Ovary (tissue), 7 donors: ENCODE measurements at regions not wholly inside any gene's neighbourhood (a gene's known extent, or its start where the extent isn't known, plus 50 kb on each side); places are given as distances from the start of the nearest gene placed in this dataset.

Source experiments
- DNase-seq, 5 donors: peaks; one replicate each; pipeline ENCODE4 v3.0.0-alpha.2; 2019 to 2020
- H3K27ac ChIP-seq, 2 donors: fragments of 200-600 bp; one replicate each; pipeline versions ENCODE4 v1.5.1 to v1.8.0; 2019 to 2022
- H3K27me3 ChIP-seq: fragments of 200-600 bp; one replicate; pipeline ENCODE4 v1.8.0; 2022
- H3K36me3 ChIP-seq: fragments of 200-600 bp; sonication (generic); one replicate; pipeline ENCODE4 v1.5.1; 2019
- H3K4me1 ChIP-seq: one replicate; pipeline ENCODE4 v1.8.1; 2013; ENCODE audit warnings: mild to moderate bottlenecking, moderate library complexity; ENCODE audit not compliant: insufficient read depth
- H3K4me3 ChIP-seq: fragments of 200-600 bp; sonication (generic); one replicate; pipeline ENCODE4 v1.5.1; 2017
- H3K9me3 ChIP-seq, 2 donors: fragments of 200-600 bp in 1 of 2; sonication (generic) in 1 of 2; one replicate each; pipeline versions ENCODE4 v1.5.1 to v1.8.1; 2013 to 2019; ENCODE audit warnings: mild to moderate bottlenecking in 1 of 2, moderate library complexity in 1 of 2
- EP300 ChIP-seq: sonication (generic); formaldehyde crosslinking; IDR thresholded peaks from one replicate; pipeline ENCODE4 v1.6.1; 2017; ENCODE audit warnings: antibody characterized with exemption
- POLR2A ChIP-seq: fragments of 450-650 bp; IDR thresholded peaks from one replicate; pipeline ENCODE4 v1.6.1; 2017; ENCODE audit warnings: antibody characterized with exemption, mild to moderate bottlenecking, moderate library complexity
- WGBS, 3 donors: extraction: QIAGEN DNeasy Blood & Tissue Kit in 1 of 3; methylation state at CpG; one replicate each; pipeline versions ENCODE4 v1.1.5 to v1.1.7; 2013 to 2017; 5-methylcytosine and 5-hydroxymethylcytosine counted together
- intact Hi-C, 4 donors: fragments of 100-400 bp; cut with DNase I; formaldehyde crosslinking; loops; one replicate each; pipeline versions ENCODE4 v1.11.0 to v1.15.1; 2022 to 2023
- TF ChIP-seq, protein P1 (sequence below), 3 donors: fragments of 450-650 bp in 2 of 3; fragments of 200-600 bp in 1 of 3; IDR thresholded peaks; one replicate each; pipeline versions ENCODE4 v1.5.1 to v1.8.0; 2016 to 2022; ENCODE audit warnings: antibody characterized with exemption in 3 of 3, mild to moderate bottlenecking in 1 of 3
- donor health status: DM: no; HTN: no; CAD: no; lungs with moderate emphysema.
- donor health status: DM: no; HTN: no; CAD: no.
- donor health status: Bipolar disorder and iron deficiency.
- donor health status: DM: no; HTN: no; CAD: no.
- donor health status: DM: yes; HTN: yes; CAD: no.

DNA sequence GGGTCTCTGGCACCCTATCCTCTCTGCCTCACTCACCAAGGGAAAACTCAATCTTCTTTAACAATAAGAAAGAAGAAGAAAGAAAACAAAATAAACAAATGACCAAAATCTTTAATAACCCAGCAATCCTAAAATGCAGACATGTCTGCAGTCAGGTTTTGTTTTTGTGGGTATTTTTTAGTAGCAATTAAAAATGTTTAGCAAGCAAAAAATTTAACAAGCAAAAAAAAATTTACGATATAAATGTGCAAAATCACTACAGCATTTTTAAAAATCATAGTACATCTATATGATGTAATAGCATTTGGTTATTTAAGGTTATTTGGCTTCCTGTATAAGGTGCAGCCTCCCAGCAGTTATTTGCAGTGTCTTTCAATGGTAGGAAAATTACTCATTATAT, 151.3 kb upstream of the MAP3K1 start:
- Histone ChIP-seq H3K27me3 (no peaks in the 10 kb centered on the region), H3K36me3 (no peaks in the 10 kb centered on the region), H3K27ac (no peak overlapping the region), H3K4me3 (no peak overlapping the region), H3K9me3 (no peaks in the 10 kb centered on the region), H3K4me1 (no peaks in the 10 kb centered on the region)
- no peak for DNase-seq
- TF ChIP-seq EP300 (no peak), POLR2A (no peak)
- TF ChIP-seq, protein P1, sequence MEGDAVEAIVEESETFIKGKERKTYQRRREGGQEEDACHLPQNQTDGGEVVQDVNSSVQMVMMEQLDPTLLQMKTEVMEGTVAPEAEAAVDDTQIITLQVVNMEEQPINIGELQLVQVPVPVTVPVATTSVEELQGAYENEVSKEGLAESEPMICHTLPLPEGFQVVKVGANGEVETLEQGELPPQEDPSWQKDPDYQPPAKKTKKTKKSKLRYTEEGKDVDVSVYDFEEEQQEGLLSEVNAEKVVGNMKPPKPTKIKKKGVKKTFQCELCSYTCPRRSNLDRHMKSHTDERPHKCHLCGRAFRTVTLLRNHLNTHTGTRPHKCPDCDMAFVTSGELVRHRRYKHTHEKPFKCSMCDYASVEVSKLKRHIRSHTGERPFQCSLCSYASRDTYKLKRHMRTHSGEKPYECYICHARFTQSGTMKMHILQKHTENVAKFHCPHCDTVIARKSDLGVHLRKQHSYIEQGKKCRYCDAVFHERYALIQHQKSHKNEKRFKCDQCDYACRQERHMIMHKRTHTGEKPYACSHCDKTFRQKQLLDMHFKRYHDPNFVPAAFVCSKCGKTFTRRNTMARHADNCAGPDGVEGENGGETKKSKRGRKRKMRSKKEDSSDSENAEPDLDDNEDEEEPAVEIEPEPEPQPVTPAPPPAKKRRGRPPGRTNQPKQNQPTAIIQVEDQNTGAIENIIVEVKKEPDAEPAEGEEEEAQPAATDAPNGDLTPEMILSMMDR (IDR thresholded peaks at IDR 0.05), result no peak
- intact Hi-C loops, result no loop called here
- WGBS, 3 donors, result 85 to 88% (median 87%) methylated on average over 1 of the region's 1 CpG

DNA sequence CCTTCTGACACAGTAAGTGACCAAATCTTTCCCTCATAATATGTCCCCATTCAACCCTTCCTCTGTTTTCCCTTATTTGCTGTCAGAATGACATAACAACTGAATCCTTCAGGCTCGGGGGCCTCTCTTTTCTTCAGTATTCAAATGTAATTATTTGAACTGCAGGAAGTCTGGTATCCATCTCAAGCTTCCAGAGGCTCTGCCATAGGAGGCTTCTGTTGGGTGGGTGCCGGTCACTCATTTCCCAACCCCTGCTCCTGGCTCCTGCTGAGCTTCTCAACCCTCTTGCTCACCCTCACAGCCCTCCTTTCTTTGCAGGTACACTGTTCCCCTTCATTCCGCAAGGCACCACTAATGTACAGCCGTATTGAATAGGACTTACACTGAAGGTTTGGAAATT, 151.8 kb upstream of the MAP3K1 start:
- no peak overlapping the region for H3K27ac ChIP-seq
- H3K4me3 ChIP-seq, result no peak overlapping the region
- 91 to 93% (median 91%) methylated on average over 4 of the region's 4 CpGs for WGBS, 3 donors
- TF ChIP-seq POLR2A (no peak), EP300 (no peak)
- TF ChIP-seq, protein P1 (IDR thresholded peaks at IDR 0.05), result no peak
- H3K4me1 ChIP-seq, result no peaks in the 10 kb centered on the region
- DNase-seq, result no peak
- H3K36me3 ChIP-seq, result no peaks in the 10 kb centered on the region
- H3K9me3 ChIP-seq, result no peaks in the 10 kb centered on the region
- intact Hi-C loops, result no loop called here
- no peaks in the 10 kb centered on the region for H3K27me3 ChIP-seq

DNA sequence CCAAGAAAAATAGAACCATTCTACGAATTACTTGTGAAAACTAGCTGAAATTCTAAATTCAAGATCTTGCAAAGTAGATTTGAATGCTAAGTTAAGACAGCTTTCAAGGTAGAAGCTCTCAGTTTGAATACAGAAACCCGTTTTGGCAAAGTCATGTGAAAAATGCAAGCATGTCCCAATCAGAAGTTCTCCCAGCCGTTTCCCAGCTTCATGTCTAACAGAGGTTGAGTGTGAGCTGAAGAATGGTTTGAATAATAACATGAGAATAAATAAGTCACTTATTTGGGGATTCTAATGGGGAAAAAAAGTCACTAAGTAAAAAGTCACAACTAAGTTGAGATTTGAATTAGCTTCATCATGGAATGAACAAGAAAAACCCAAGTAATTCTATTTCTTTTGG, 152.5 kb upstream of the MAP3K1 start:
- 68 to 80% (median 73%) methylated on average over 3 of the region's 3 CpGs for WGBS, 3 donors
- DNase-seq, result no peak
- H3K36me3 ChIP-seq, result no peaks in the 10 kb centered on the region
- H3K27me3 ChIP-seq, result no peaks in the 10 kb centered on the region
- TF ChIP-seq, protein P1 (IDR thresholded peaks at IDR 0.05), result no peak
- TF ChIP-seq EP300 (no peak), POLR2A (no peak)
- no peak overlapping the region for H3K4me3 ChIP-seq
- H3K27ac ChIP-seq, result no peak overlapping the region
- H3K4me1 ChIP-seq, result no peaks in the 10 kb centered on the region
- intact Hi-C loops, result no loop called here
- H3K9me3 ChIP-seq, result no peaks in the 10 kb centered on the region

DNA sequence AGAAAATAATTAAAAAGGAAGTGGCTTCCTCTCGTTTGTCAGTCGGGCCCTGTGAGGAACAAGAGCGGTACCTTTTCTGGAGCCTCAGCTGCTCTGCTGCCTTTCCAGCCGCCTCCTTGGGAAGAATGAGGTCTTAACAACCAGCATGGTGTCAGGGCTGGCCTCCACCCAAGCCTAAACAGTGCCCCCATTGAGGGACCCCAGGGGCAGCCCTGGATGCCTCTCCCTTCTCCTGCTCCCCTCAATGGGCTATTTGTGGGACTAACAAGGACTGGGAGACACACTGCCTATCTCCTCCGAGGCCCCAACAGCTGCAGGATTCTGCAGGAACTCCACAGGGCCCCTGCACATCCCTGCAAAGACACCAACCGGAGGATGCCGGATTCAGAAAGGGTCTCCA, 155.4 kb upstream of the MAP3K1 start:
- TF ChIP-seq POLR2A, result no peak
- TF ChIP-seq, protein P1 (IDR thresholded peaks at IDR 0.05), result no peak
- TF ChIP-seq EP300, result no peak
- no peak for DNase-seq
- H3K27ac ChIP-seq, result no peak overlapping the region

DNA sequence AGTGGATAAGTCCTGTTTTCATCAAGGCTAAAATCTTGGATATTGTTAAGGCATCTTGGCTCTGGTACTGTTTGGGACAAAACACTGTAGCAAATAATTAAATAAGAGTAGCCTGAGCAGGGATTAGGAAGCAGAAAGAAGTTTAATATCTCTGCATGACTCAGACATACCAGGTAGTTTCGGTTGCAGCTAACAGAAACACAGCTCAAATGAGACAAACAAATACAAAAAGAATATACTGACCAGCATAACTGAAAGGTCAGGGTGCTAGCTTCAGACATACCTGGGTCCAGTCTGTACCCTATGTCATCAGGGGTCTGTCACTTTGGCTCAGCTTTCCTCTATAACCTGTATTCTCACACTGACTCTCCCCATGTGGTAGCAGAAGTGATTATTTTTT, 156.4 kb upstream of the MAP3K1 start:
- H3K27ac ChIP-seq, result no peak overlapping the region
- intact Hi-C loops, result no loop called here

More for the DNA sequence above, 155.4 kb upstream of the MAP3K1 start:
- H3K36me3 ChIP-seq, result no peaks in the 10 kb centered on the region
- intact Hi-C loops, result no loop called here
- no peak overlapping the region for H3K4me3 ChIP-seq
- WGBS, 3 donors, result 93 to 95% (median 94%) methylated on average over 7 of the region's 7 CpGs
- H3K4me1 ChIP-seq, result no peaks in the 10 kb centered on the region
- no peaks in the 10 kb centered on the region for H3K9me3 ChIP-seq
- no peaks in the 10 kb centered on the region for H3K27me3 ChIP-seq

More for the DNA sequence above, 156.4 kb upstream of the MAP3K1 start:
- no peaks in the 10 kb centered on the region for H3K9me3 ChIP-seq
- H3K36me3 ChIP-seq, result no peaks in the 10 kb centered on the region
- TF ChIP-seq POLR2A (no peak), EP300 (no peak)
- TF ChIP-seq, protein P1 (IDR thresholded peaks at IDR 0.05), result no peak
- H3K4me3 ChIP-seq, result no peak overlapping the region
- WGBS, 3 donors, result 52 to 60% (median 54%) methylated on average over 1 of the region's 1 CpG
- no peaks in the 10 kb centered on the region for H3K27me3 ChIP-seq
- H3K4me1 ChIP-seq, result no peaks in the 10 kb centered on the region
- no peak for DNase-seq
